Fibroblast of villous mesenchyme (primary cell): ENCODE measurements at regions not wholly inside any gene's neighbourhood (a gene's known extent, or its start where the extent isn't known, plus 50 kb on each side); places are given as distances from the start of the nearest gene placed in this dataset.
A peak's percentile ranks its signal among the peaks of the same experiment; 100 is the strongest.

Source experiments
- DNase-seq: peaks from one replicate; pipeline ENCODE4 v3.0.0-alpha.2; 2010; ENCODE audit warnings: low read depth
- H3K4me3 ChIP-seq: 2 replicates; pipeline ENCODE4 v1.5.1; 2011; ENCODE audit warnings: low read depth, mild to moderate bottlenecking, low read length
- TF ChIP-seq, protein P1 (sequence below): IDR thresholded peaks from 2 replicates; pipeline ENCODE4 v1.5.1; 2012; ENCODE audit warnings: low read depth, mild to moderate bottlenecking, low read length; ENCODE audit not compliant: insufficient read depth

DNA sequence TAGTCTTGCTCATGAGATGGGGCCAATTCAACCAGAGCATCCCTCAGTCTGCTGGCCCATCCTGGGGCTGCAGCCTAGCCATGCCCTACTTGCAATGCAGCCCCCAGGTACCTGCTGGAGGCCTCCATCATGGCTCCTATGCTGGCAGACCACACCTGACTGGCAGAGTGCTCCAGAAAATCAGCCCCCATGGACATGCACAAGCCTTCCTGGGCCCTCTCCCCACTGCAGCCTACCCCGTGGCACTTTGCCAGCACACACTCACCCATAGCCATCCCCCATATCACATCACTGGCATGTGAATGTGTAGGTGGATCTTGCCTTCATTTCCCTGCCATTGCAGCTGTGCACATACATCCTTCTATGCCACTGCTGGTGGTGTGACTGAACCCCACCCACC lies 381.8 kb downstream of the UBE2NL start:
- no peak for DNase-seq
- TF ChIP-seq, protein P1, sequence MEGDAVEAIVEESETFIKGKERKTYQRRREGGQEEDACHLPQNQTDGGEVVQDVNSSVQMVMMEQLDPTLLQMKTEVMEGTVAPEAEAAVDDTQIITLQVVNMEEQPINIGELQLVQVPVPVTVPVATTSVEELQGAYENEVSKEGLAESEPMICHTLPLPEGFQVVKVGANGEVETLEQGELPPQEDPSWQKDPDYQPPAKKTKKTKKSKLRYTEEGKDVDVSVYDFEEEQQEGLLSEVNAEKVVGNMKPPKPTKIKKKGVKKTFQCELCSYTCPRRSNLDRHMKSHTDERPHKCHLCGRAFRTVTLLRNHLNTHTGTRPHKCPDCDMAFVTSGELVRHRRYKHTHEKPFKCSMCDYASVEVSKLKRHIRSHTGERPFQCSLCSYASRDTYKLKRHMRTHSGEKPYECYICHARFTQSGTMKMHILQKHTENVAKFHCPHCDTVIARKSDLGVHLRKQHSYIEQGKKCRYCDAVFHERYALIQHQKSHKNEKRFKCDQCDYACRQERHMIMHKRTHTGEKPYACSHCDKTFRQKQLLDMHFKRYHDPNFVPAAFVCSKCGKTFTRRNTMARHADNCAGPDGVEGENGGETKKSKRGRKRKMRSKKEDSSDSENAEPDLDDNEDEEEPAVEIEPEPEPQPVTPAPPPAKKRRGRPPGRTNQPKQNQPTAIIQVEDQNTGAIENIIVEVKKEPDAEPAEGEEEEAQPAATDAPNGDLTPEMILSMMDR = no peak
- no peak overlapping the region for H3K4me3 ChIP-seq

DNA sequence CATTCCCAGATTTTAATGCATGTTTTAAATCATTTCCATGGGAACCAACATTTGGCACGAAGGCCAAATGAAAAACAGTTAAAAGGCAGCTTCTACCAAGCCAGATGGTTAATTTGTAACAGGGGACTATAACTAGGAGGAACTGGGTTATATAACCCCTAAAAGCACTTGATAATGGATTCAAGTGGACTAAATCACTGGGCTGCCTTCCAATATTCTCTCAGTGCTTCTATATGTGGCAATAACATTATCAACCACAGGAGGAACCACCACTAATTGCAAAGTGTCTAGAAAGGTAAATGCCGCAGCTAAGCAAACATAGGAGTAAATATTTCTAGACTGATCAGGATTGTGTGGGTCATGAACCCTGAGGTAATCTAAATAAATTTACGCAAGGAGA lies 391.5 kb downstream of the UBE2NL start:
- TF ChIP-seq, protein P1 = no peak
- no peak overlapping the region for H3K4me3 ChIP-seq
- no peak for DNase-seq

DNA sequence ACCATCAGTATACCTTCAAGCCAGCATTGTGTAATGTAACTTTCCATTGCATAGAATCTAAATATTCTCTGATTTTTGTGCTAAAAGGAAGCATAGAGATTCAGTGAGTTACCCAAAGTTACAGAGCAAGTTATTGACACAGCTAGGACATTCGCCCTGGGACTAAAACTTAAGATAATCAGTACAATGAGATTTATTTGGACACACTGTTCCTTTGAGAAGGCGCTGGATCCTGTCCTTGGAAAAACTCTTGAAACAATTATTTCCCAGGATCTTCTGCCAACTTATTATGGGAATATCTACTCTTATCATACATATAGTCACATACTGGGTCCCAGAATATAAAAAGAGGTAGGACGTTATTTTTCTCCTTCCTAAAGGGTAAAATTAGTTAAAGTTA lies 392.0 kb downstream of the UBE2NL start:
- DNase-seq = no peak
- no peak overlapping the region for H3K4me3 ChIP-seq
- TF ChIP-seq, protein P1 = no peak

DNA sequence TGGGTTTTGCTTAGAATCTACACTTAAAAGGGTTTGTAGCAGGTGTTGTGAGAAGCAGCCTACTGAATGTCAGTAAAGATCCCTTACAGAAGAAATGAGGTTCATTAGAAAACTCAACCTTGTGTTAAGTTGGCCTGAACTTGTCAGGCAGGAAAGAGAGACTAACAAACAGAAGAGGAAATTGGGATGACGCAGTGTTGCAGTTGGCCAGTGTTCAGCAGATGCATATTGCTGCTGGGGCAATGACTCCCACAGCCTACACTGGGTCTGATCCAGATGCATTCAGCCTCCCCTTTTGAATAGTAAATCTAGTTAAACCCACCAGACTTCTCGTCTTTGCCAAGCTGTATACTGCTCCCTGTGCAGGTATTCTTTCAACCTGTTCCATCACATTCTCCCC lies 409.4 kb downstream of the UBE2NL start:
- TF ChIP-seq, protein P1 = no peak
- no peak overlapping the region for H3K4me3 ChIP-seq
- DNase-seq = no peak

DNA sequence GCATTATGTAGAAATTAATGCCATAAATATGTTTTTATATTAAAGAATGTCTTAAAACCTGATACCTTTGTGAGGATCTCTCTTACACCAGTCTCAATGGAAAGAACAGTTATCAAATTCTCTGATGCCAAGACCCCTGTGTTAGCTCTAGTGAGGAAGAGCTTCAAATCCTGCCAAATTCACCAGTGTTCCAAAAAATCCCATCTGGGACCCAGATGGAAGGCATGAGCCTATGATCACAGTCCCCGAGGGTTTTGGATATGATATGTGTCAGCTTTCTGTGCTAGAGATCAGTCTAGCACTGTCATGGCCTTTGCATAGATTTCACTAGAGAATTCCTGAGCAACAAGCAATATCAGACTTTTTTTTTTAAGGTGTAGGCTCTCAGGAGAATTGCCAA lies 412.1 kb downstream of the UBE2NL start:
- no peak overlapping the region for H3K4me3 ChIP-seq
- no peak for DNase-seq
- TF ChIP-seq, protein P1 = no peak

DNA sequence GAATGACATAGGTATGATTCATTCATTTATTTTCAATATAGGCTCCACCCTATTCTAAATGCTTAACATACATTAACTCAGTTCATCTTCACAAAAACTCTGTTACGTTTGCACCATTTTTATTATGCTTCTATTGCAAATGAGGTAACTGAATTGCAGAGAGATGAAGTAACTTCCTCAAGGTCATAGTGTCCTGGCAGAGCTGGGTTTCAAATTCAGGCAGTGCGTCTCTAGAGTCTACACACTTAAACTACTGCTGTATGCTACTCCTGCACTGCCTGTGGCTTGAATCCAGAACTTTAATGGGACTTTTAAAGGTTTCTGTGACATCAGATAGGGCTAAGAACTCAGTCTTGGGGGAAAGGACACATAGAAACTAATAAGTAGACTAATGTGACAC lies 413.4 kb downstream of the UBE2NL start:
- no peak overlapping the region for H3K4me3 ChIP-seq
- TF ChIP-seq, protein P1 = no peak
- DNase-seq = peak; percentile 42

DNA sequence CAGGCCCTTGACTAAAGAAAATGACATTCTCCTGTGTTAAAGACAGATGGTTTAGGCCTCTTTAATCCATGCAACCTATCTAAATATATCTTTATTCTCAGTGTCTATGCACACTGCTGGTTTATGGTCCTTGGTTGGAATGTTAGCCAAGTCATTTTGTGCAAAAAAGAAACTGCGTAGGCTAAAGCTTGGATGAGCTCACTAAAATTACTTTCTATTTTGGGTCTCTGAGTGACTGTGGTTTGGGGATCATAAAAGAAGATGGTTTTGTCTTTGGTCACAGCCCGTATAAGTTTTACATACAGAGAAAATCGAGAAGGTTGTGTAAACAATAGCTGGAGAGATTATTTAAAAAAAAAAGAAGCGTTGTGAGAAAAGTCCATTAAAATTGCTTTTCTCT lies 443.6 kb downstream of the UBE2NL start:
- TF ChIP-seq, protein P1 = no peak
- DNase-seq = peak; percentile 67
- no peak overlapping the region for H3K4me3 ChIP-seq
